ENCODE measurements at regions not wholly inside any gene's neighbourhood (a gene's known extent, or its start where the extent isn't known, plus 50 kb on each side); places are given as distances from the start of the nearest gene placed in this dataset.

GRCh38 chr6:168827586-168827871 lies 386.5 kb downstream of the SMOC2 start:
- TF ChIP-seq, protein P1, sequence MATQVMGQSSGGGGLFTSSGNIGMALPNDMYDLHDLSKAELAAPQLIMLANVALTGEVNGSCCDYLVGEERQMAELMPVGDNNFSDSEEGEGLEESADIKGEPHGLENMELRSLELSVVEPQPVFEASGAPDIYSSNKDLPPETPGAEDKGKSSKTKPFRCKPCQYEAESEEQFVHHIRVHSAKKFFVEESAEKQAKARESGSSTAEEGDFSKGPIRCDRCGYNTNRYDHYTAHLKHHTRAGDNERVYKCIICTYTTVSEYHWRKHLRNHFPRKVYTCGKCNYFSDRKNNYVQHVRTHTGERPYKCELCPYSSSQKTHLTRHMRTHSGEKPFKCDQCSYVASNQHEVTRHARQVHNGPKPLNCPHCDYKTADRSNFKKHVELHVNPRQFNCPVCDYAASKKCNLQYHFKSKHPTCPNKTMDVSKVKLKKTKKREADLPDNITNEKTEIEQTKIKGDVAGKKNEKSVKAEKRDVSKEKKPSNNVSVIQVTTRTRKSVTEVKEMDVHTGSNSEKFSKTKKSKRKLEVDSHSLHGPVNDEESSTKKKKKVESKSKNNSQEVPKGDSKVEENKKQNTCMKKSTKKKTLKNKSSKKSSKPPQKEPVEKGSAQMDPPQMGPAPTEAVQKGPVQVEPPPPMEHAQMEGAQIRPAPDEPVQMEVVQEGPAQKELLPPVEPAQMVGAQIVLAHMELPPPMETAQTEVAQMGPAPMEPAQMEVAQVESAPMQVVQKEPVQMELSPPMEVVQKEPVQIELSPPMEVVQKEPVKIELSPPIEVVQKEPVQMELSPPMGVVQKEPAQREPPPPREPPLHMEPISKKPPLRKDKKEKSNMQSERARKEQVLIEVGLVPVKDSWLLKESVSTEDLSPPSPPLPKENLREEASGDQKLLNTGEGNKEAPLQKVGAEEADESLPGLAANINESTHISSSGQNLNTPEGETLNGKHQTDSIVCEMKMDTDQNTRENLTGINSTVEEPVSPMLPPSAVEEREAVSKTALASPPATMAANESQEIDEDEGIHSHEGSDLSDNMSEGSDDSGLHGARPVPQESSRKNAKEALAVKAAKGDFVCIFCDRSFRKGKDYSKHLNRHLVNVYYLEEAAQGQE (IDR thresholded peaks at IDR 0.05), result no peak
- TF ChIP-seq, protein P2, sequence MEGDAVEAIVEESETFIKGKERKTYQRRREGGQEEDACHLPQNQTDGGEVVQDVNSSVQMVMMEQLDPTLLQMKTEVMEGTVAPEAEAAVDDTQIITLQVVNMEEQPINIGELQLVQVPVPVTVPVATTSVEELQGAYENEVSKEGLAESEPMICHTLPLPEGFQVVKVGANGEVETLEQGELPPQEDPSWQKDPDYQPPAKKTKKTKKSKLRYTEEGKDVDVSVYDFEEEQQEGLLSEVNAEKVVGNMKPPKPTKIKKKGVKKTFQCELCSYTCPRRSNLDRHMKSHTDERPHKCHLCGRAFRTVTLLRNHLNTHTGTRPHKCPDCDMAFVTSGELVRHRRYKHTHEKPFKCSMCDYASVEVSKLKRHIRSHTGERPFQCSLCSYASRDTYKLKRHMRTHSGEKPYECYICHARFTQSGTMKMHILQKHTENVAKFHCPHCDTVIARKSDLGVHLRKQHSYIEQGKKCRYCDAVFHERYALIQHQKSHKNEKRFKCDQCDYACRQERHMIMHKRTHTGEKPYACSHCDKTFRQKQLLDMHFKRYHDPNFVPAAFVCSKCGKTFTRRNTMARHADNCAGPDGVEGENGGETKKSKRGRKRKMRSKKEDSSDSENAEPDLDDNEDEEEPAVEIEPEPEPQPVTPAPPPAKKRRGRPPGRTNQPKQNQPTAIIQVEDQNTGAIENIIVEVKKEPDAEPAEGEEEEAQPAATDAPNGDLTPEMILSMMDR (IDR thresholded peaks at IDR 0.05; ENCODE audit: low read depth, low read length, missing input control), result no peak
- TF ChIP-seq, protein P3, sequence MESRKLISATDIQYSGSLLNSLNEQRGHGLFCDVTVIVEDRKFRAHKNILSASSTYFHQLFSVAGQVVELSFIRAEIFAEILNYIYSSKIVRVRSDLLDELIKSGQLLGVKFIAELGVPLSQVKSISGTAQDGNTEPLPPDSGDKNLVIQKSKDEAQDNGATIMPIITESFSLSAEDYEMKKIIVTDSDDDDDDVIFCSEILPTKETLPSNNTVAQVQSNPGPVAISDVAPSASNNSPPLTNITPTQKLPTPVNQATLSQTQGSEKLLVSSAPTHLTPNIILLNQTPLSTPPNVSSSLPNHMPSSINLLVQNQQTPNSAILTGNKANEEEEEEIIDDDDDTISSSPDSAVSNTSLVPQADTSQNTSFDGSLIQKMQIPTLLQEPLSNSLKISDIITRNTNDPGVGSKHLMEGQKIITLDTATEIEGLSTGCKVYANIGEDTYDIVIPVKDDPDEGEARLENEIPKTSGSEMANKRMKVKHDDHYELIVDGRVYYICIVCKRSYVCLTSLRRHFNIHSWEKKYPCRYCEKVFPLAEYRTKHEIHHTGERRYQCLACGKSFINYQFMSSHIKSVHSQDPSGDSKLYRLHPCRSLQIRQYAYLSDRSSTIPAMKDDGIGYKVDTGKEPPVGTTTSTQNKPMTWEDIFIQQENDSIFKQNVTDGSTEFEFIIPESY (IDR thresholded peaks at IDR 0.05), result no peak
- TF ChIP-seq TAF1 (conservative IDR thresholded peaks at IDR 0.05), result no peak
- TF ChIP-seq RAD21 (IDR thresholded peaks at IDR 0.05), result no peak

All from liver (tissue), 3 donors.